GM10248 (cell line): ENCODE measurements at regions not wholly inside any gene's neighbourhood (a gene's known extent, or its start where the extent isn't known, plus 50 kb on each side); places are given as distances from the start of the nearest gene placed in this dataset.

Experiments
- CTCF ChIA-PET: fragments of 300-600 bp; sonication (Branson Sonifier 250); formaldehyde crosslinking; extraction: SDS; loops from one replicate; lab custom pipeline; 2021; ENCODE audit warnings: antibody characterized with exemption; lab: Yijun Ruan, JAX
- POLR2A ChIA-PET: fragments of 350-650 bp; sonication (Branson Sonifier 250); formaldehyde crosslinking; extraction: SDS; loops from one replicate; lab custom pipeline; 2020; ENCODE audit warnings: antibody characterized with exemption; lab: Yijun Ruan, JAX
- DNase-seq: peaks from one replicate; pipeline ENCODE4 v3.0.0; 2012; ENCODE audit errors: extremely low spot score
- TF ChIP-seq, protein P1 (sequence below): IDR thresholded peaks from 2 replicates; pipeline ENCODE4 v1.5.1; 2012; ENCODE audit warnings: mild to moderate bottlenecking, low read depth; ENCODE audit errors: extremely low read depth, missing control alignments, control extremely low read depth

DNA sequence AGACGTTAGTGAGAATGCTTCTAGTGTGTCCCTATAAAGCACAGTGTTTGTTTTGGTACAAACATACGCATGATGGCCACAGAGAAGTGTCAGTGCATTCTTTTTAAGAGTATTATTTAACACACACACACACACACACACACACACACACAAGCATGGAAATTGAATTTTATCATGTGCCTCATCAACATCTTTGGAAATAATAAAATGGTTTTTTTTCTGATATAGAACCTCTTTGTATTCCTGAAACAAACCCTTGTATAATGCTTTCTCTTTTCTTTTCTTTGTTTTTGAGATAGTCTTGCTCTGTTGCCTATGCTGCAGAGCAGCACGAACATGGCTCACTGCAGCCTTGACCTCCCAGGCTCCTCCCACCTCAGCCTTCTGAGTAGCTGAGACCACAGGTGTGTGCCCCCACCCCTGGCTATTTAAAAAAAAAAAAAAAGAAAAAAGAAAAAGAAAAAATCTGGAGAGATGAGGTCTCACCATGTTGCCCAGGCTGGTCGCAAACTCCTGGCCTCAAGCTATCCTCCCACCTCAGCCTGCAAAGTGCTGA, 116.2 kb upstream of the SYNDIG1 start:
- DNase-seq: no peak
- TF ChIP-seq, protein P1, sequence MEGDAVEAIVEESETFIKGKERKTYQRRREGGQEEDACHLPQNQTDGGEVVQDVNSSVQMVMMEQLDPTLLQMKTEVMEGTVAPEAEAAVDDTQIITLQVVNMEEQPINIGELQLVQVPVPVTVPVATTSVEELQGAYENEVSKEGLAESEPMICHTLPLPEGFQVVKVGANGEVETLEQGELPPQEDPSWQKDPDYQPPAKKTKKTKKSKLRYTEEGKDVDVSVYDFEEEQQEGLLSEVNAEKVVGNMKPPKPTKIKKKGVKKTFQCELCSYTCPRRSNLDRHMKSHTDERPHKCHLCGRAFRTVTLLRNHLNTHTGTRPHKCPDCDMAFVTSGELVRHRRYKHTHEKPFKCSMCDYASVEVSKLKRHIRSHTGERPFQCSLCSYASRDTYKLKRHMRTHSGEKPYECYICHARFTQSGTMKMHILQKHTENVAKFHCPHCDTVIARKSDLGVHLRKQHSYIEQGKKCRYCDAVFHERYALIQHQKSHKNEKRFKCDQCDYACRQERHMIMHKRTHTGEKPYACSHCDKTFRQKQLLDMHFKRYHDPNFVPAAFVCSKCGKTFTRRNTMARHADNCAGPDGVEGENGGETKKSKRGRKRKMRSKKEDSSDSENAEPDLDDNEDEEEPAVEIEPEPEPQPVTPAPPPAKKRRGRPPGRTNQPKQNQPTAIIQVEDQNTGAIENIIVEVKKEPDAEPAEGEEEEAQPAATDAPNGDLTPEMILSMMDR: no peak
- ChIA-PET CTCF (interaction anchor here (1.2 kb wide), 1 partner anchor 15 kb away, joined by 5 read pairs; no protein-coding TSS in a partner anchor), POLR2A (no interaction called here)

DNA sequence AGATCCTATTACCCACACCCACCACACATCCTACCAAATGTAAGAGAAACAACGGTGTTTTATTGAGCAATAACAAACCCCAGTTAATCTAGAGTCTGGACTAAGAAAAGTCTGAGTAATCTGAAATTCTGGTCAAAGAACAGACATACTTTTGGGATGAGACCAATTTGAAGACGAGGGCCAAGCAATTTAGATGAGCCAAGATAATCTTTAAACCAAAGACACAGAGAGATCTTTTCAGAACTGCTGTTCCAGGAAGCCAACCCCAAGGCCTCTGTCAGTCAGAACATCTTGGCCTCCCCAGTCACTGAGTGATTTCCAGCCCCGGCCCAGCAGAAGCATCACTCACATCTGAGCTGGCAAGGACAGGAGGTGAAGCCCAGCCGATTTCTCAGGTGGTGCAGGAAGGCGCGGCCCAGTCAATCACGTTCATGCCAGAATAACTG, 118.5 kb upstream of the SYNDIG1 start:
- ChIA-PET CTCF (no interaction called here), POLR2A (no interaction called here)
- TF ChIP-seq, protein P1: no peak
- no peak for DNase-seq

DNA sequence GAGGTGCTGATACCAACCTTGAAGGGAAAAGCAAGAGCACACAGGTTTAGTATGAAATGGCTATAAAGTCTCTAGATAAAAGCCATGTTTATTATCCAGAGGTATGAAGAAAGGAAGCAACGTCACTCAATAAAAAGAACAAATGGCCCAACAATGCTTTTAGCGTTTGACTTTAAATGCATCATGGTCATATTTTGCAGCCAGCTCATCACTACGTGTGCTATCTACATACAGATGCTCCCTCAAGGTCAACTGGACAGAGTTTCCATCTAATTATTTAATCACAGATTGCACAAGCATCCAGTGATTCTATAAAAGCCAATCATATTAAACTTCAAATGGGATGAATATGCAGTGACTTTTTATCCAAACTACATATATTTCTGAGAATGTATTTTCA, 127.6 kb upstream of the SYNDIG1 start:
- ChIA-PET CTCF (interaction anchor here (1.0 to 1.5 kb wide), 3 partner anchors 25 to 101 kb away, joined by 3 read pairs; no protein-coding TSS in a partner anchor), POLR2A (no interaction called here)
- TF ChIP-seq, protein P1: no peak
- DNase-seq: no peak

DNA sequence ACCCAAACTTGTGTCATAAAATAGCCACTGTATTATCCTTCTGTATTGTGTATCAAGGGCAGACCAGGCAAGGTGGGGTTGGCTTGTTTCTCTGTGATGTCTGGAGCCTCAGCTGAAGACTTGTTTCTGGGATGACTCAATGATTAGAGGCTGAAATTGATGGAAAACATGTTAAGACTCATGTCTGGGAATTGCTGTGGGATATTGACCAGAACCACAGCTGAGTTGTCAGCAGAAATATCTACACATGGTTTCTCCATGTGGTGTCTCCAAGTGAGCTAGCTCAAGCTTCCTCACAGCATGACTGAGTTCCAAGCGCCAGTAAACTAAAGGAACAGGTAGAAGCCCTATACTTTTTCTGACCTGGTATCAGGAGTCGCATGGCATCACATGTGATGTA, 128.5 kb upstream of the SYNDIG1 start:
- CTCF ChIA-PET: interaction anchor here (1.1 to 1.5 kb wide), 2 partner anchors 24 to 26 kb away, joined by 3 read pairs; no protein-coding TSS in a partner anchor
- no peak for DNase-seq
- TF ChIP-seq, protein P1: no peak
- POLR2A ChIA-PET: no interaction called here

DNA sequence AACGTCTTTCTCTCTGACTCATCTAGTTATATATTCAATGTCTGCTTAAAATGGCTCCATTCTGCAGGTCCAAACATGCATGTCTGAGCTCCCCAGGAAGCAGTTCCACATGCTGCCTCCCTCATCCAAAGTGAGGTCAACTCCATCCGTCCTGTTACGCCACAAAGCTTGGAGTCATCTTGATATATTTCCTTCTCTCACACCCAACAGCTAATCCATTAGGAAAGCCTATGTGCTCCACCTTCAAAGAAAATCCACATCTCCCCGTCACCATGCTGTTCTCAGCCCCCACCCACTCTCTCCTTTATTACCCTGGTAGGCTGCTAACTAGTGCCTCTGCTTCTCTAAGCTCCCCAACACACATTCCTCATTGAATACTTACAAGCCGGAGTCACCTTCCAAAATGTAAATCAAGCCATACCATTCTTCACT, 130.2 kb upstream of the SYNDIG1 start:
- ChIA-PET POLR2A (no interaction called here), CTCF (interaction anchor here (1.4 kb wide), 1 partner anchor 14 kb away, joined by 5 read pairs; no protein-coding TSS in a partner anchor)
- DNase-seq: no peak
- TF ChIP-seq, protein P1: no peak

DNA sequence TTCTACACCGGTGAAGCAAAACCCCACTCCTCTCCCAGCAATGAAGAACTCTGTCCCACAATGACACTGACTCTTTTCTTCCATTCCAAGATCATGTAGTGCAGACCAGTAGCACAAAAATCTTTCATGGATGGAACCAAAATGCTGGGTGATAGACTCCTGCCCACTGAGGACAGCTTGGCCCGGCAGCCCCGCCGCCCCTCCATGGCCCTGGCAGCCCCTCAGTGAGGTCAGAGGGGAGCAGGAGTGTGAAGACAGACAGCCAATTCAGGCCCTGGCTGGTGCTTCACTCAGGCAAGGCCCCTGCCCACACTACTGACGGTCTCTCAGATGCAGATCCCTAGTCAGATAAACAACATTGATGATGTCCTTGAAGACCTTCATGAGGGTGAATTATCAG, 131.9 kb upstream of the SYNDIG1 start:
- DNase-seq: no peak
- ChIA-PET CTCF (no interaction called here), POLR2A (no interaction called here)
- TF ChIP-seq, protein P1: no peak

DNA sequence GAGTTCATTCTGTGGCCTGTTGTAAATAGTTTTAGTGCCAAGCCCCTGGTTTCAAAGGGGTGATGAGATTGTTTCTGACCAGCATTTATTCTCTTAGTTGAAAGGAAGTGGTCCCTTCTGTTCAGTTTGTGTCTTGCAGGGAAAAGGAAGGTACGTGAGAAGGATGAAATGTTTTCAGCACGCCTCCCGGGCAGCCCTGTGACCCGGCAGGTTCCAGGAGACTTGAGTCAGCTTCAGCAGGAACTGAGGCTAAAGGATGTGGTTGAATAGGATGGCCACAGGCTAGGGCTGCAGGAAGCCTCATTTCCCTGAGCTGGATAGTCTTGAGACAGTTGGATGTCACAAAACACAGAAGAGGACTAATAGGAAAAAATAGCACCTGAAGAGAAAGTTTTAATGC, 132.4 kb upstream of the SYNDIG1 start:
- DNase-seq: no peak
- POLR2A ChIA-PET: no interaction called here
- TF ChIP-seq, protein P1: no peak
- CTCF ChIA-PET: no interaction called here
